GM23248 (cell line): ENCODE measurements at regions not wholly inside any gene's neighbourhood (a gene's known extent, or its start where the extent isn't known, plus 50 kb on each side); places are given as distances from the start of the nearest gene placed in this dataset.

Experiments
- EZH2 ChIP-seq: fragments of 200-600 bp; sonication (generic); IDR thresholded peaks from 2 replicates; pipeline ENCODE4 v1.6.1; 2018; ENCODE audit warnings: antibody characterized with exemption, mild to moderate bottlenecking; ENCODE audit not compliant: insufficient read depth, poor library complexity, severe bottlenecking
- EZH2phosphoT487 ChIP-seq: fragments of 200-600 bp; sonication (generic); IDR thresholded peaks from 2 replicates; pipeline ENCODE4 v1.6.1; 2018; ENCODE audit warnings: antibody characterized with exemption, moderate library complexity, mild to moderate bottlenecking, low read depth; ENCODE audit not compliant: insufficient read depth

DNA sequence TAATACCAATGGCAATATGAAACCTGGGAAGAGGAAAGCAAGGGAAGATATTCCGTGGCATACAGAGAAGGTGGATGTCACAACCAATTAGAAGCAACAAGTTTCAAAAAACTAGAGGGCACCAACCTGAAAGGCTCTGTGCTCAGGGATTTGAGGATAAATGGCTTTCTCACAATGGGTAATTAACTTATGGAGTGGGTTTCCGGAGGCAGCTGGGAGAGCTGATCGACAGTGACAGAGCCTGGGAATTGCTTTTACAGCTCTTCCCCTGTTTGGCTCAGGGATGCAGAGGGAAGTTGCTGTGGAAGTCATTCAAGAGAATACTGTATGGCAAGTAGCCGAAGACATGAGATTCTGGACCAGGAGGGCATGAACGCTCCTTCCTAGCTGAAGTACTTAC is 237.0 kb downstream of the KIF4B start:
- TF ChIP-seq EZH2phosphoT487 (no peak), EZH2 (no peak)
